Astrocyte of the cerebellum (primary cell): ENCODE measurements at regions not wholly inside any gene's neighbourhood (a gene's known extent, or its start where the extent isn't known, plus 50 kb on each side); places are given as distances from the start of the nearest gene placed in this dataset.

Source experiments
- DNase-seq: peaks from one replicate; pipeline ENCODE4 v3.0.0-alpha.2; 2011; ENCODE audit warnings: low read depth
- H3K4me3 ChIP-seq: 2 replicates; pipeline ENCODE4 v1.5.1; 2011; ENCODE audit warnings: mild to moderate bottlenecking, low read depth, low read length, moderate library complexity
- in situ Hi-C: cut with HindIII; loops from 2 replicates; pipeline ENCODE4 v1.10.0; 2017; ENCODE audit warnings: low sequenced_read_pairs
- TF ChIP-seq, protein P1 (sequence below): IDR thresholded peaks from 2 replicates; pipeline ENCODE4 v1.5.1; 2012; ENCODE audit warnings: low read length, low read depth, moderate library complexity, mild to moderate bottlenecking; ENCODE audit errors: missing control alignments

DNA sequence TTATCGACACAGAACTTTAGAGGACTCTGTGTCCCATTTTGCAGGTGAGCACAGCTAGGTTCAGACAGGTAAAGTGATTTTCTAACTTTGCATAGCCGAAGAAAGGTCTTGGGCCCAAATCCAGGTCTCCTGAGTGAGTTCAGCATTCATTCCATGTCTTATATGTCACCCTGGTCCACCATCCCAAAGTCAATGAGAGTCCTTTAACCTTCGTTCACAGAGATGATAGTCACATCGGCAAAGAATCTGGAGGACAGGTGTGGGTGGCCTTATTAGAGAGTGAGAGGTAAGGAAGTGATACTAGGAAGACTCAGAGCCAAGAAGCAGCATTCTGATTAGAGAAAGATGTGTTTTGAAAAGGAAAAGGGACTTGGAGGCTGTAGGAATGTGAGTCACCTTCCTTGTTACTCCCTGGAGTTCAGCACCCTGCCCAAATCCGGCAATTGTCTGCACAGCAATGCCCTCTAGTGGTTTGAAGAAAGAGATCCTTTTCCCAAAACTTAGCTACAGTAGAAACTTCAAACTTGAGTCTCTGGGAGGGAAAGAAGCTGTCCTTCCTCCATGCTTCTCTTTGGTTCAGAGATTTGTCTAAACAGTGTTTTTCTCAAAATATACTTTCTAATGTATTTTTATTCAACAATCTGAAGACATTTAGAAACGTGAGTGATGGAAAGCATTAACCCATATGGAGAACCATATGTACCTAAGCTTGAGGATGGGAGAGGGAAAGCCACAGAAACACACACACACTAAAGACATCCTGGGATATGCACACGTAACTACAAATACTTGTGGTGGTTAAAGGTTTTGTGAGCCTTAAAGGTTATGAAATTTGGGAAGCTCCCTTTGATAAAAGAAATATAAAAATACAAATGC is 96.4 kb upstream of the SHISA6 start:
- TF ChIP-seq, protein P1, sequence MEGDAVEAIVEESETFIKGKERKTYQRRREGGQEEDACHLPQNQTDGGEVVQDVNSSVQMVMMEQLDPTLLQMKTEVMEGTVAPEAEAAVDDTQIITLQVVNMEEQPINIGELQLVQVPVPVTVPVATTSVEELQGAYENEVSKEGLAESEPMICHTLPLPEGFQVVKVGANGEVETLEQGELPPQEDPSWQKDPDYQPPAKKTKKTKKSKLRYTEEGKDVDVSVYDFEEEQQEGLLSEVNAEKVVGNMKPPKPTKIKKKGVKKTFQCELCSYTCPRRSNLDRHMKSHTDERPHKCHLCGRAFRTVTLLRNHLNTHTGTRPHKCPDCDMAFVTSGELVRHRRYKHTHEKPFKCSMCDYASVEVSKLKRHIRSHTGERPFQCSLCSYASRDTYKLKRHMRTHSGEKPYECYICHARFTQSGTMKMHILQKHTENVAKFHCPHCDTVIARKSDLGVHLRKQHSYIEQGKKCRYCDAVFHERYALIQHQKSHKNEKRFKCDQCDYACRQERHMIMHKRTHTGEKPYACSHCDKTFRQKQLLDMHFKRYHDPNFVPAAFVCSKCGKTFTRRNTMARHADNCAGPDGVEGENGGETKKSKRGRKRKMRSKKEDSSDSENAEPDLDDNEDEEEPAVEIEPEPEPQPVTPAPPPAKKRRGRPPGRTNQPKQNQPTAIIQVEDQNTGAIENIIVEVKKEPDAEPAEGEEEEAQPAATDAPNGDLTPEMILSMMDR = no peak
- in situ Hi-C loops = no loop called here
- no peak overlapping the region for H3K4me3 ChIP-seq
- DNase-seq = no peak

GRCh38 chr17:11142231-11142630 is 98.8 kb upstream of the SHISA6 start:
- no peak overlapping the region for H3K4me3 ChIP-seq
- TF ChIP-seq, protein P1 = no peak
- DNase-seq = no peak
- in situ Hi-C loops = no loop called here

DNA sequence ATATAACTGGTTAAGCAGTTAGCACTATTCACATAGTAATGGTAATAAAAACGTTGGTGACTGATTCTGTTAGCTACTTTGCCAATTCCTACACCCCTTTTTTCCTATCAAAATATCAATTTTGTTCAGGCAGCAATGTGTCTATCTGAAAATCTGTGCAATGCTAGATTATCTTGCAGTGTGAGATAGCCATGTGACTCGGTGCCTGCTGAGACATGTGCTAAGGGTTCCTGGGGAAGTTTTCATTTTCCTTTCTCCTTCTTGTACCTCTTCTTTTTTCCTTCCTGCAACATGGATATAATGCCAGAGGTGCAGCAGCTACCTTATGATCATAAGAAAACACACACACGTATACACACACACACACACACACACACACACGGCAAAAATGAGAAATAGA is 100.5 kb upstream of the SHISA6 start:
- in situ Hi-C loops = no loop called here
- DNase-seq = no peak

DNA sequence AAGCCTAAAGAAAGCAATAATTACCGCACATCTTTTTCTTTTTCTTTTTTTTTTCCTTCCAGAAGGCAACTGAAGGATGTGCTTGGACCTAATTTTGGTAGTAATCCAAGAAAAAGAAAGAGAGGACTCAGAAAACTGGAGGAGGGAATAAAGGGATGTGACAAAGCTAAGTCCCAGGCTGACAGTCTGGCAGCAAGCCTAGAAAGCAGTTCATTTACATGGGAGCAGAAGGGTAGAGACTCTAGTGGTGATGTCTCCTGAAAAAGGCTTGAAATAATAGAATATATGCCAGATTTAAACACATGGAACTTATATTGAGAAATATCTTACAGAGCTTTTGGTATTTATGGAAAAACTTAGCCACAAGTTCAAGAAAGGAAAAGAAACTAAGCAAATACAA is 101.0 kb upstream of the SHISA6 start:
- TF ChIP-seq, protein P1 = no peak
- in situ Hi-C loops = no loop called here
- no peak overlapping the region for H3K4me3 ChIP-seq
- no peak for DNase-seq

More for the DNA sequence above, 100.5 kb upstream of the SHISA6 start:
- H3K4me3 ChIP-seq = no peak overlapping the region
- TF ChIP-seq, protein P1 = no peak

GRCh38 chr17:11138023-11138422 is 103.0 kb upstream of the SHISA6 start:
- H3K4me3 ChIP-seq = no peak overlapping the region
- TF ChIP-seq, protein P1 = no peak
- no peak for DNase-seq
- in situ Hi-C loops = no loop called here

DNA sequence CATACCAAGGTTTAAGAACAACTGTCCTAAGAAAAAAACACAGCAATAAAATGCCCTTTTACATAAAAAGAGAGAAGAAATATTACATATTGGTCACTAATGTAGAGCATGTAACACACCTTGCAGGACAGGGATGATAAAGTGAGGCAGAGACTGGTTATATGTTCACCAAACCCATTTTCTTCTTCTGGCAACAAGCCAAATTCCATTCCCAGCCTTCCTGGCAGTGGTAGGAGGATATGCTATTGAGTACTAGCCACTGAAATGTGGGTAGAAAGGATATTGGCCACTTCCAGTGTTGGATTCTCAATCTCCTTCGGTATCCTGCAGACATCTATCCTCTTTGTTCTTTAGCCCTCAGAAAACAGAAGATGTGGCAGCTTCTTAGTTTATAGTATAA is 105.2 kb upstream of the SHISA6 start:
- in situ Hi-C loops = no loop called here
- no peak overlapping the region for H3K4me3 ChIP-seq
- TF ChIP-seq, protein P1 = no peak
- DNase-seq = no peak
